ENCODE measurements at regions not wholly inside any gene's neighbourhood (a gene's known extent, or its start where the extent isn't known, plus 50 kb on each side); places are given as distances from the start of the nearest gene placed in this dataset.

GRCh38 chr6:74554041-74554440 is 651.8 kb downstream of the COL12A1 start:
- ATAC-seq (no peak), DNase-seq (ENCODE audit: extremely low read depth in 1 of 4, low spot score in 3 of 4) (no peak), FAIRE-seq (no peak)
- intact Hi-C loops (cut with micrococcal nuclease) = no loop called here
- BruUV-seq (replicated peaks) = no TSS peak
- TF ChIP-seq TRIM28 (IDR thresholded peaks at IDR 0.05) = no peak
- TF ChIP-seq L3MBTL2 (IDR thresholded peaks at IDR 0.05) = no peak
- no peak for TF ChIP-seq NRF1 (conservative IDR thresholded peaks at IDR 0.05 in 1 of 2, IDR thresholded peaks at IDR 0.05 in 1 of 2)
- TF ChIP-seq ZNF707 (CRISPR knock-in tag; conservative IDR thresholded peaks at IDR 0.05) = no peak
- TF ChIP-seq ERF (CRISPR knock-in tag; IDR thresholded peaks at IDR 0.05) = no peak
- H3K9me3 ChIP-seq (replicated peaks; ENCODE audit: control insufficient read depth, insufficient read depth, low read depth, low read length) = no peaks in the 10 kb centered on the region
- H3K27ac ChIP-seq (ENCODE audit: extremely low read depth, low read depth, low read length) = no peak overlapping the region
- H4K20me1 ChIP-seq (replicated peaks; ENCODE audit: control insufficient read depth, insufficient read depth, low read length) = no peaks in the 10 kb centered on the region
- no peak overlapping the region for H3K4me3 ChIP-seq
- POLR2A ChIA-PET = no interaction called here
- WGBS (ENCODE audit: insufficient coverage, low coverage, missing lambda C conversion rate) = 0% methylated on average over 2 of the region's 2 CpGs
- no peaks in the 10 kb centered on the region for H3K79me2 ChIP-seq (ENCODE audit: control insufficient read depth, insufficient read depth, low read length)
- H3K4me2 ChIP-seq (ENCODE audit: insufficient read depth, low read length) = no peak overlapping the region
- H2AFZ ChIP-seq (ENCODE audit: low read depth, low read length) = no peak overlapping the region
- CTCF ChIA-PET (ENCODE audit: low intra/inter-chr PET ratio) = no interaction called here
- no peaks in the 10 kb centered on the region for H3K9me1 ChIP-seq (ENCODE audit: control insufficient read depth, insufficient read depth, low read length)
- H3K36me3 ChIP-seq (ENCODE audit: control insufficient read depth, insufficient read depth, low read length) = no peaks in the 10 kb centered on the region
- H3K4me1 ChIP-seq (replicated peaks in 1 of 2; ENCODE audit: control insufficient read depth in 2 of 2, insufficient read depth in 2 of 2, low read length in 2 of 2) = no peaks in the 10 kb centered on the region
- H3K27me3 ChIP-seq (ENCODE audit: control insufficient read depth in 2 of 2, insufficient read depth in 2 of 2, low read length in 2 of 2) = no peaks in the 10 kb centered on the region
- in situ Hi-C loops (cut with MboI) = no loop called here
- H3K9ac ChIP-seq (ENCODE audit: insufficient read depth in 1 of 2, low read depth in 2 of 2, low read length in 2 of 2) = no peak overlapping the region

- Histone ChIP-seq H3K9ac (ENCODE audit: insufficient read depth in 1 of 2, low read depth in 2 of 2, low read length in 2 of 2) (no peak overlapping the region), H4K20me1 (replicated peaks; ENCODE audit: control insufficient read depth, insufficient read depth, low read length) (no peaks in the 10 kb centered on the region), H3K79me2 (ENCODE audit: control insufficient read depth, insufficient read depth, low read length) (no peaks in the 10 kb centered on the region), H3K27ac (ENCODE audit: extremely low read depth, low read depth, low read length) (no peak overlapping the region), H3K4me1 (replicated peaks in 1 of 2; ENCODE audit: control insufficient read depth in 2 of 2, insufficient read depth in 2 of 2, low read length in 2 of 2) (no peaks in the 10 kb centered on the region), H3K9me3 (replicated peaks; ENCODE audit: control insufficient read depth, insufficient read depth, low read depth, low read length) (no peaks in the 10 kb centered on the region), H3K4me2 (ENCODE audit: insufficient read depth, low read length) (no peak overlapping the region), H3K9me1 (ENCODE audit: control insufficient read depth, insufficient read depth, low read length) (no peaks in the 10 kb centered on the region), H2AFZ (ENCODE audit: low read depth, low read length) (no peak overlapping the region), H3K27me3 (ENCODE audit: control insufficient read depth in 2 of 2, insufficient read depth in 2 of 2, low read length in 2 of 2) (no peaks in the 10 kb centered on the region), H3K4me3 (no peak overlapping the region), H3K36me3 (ENCODE audit: control insufficient read depth, insufficient read depth, low read length) (no peaks in the 10 kb centered on the region)
- CTCF ChIA-PET (ENCODE audit: low intra/inter-chr PET ratio) = no interaction called here
- in situ Hi-C loops (cut with MboI) = no loop called here
- POLR2A ChIA-PET = no interaction called here
- FAIRE-seq = no peak
- DNase-seq (ENCODE audit: extremely low read depth in 1 of 4, low spot score in 3 of 4) = no peak
- BruUV-seq (replicated peaks) = no TSS peak
- no peak for ATAC-seq
- intact Hi-C loops (cut with micrococcal nuclease) = no loop called here
- TF ChIP-seq ZNF174 (CRISPR knock-in tag; IDR thresholded peaks at IDR 0.05) = no peak
- TF ChIP-seq ZBTB1 (CRISPR knock-in tag; IDR thresholded peaks at IDR 0.05; ENCODE audit: borderline replicate concordance, low read depth) = no peak
- TF ChIP-seq NR1H2 (CRISPR knock-in tag; IDR thresholded peaks at IDR 0.05) = no peak
- no peak for TF ChIP-seq ATF6 (CRISPR knock-in tag; IDR thresholded peaks at IDR 0.05)
- no peak for TF ChIP-seq ZHX1 (conservative IDR thresholded peaks at IDR 0.05; ENCODE audit: low read length)
- TF ChIP-seq RNF2 (IDR thresholded peaks at IDR 0.05) = no peak
- no peak for TF ChIP-seq NFYB (IDR thresholded peaks at IDR 0.05; ENCODE audit: extremely low read depth, insufficient read length)
- TF ChIP-seq HINFP (tag; conservative IDR thresholded peaks at IDR 0.05; ENCODE audit: low read depth) = no peak
These were observed 654.0 kb downstream of the COL12A1 start for GRCh38 chr6:74551896-74552295.

All from K562 (cell line).